ENCODE measurements at regions not wholly inside any gene's neighbourhood (a gene's known extent, or its start where the extent isn't known, plus 50 kb on each side); places are given as distances from the start of the nearest gene placed in this dataset.

GRCh38 chr3:148528024-148528423 is 169.7 kb upstream of the AGTR1 start (continued):
- TF ChIP-seq ZNF331 (CRISPR knock-in tag; IDR thresholded peaks at IDR 0.05; ENCODE audit: low read depth), result no peak
- no peak for TF ChIP-seq EZH2 (IDR thresholded peaks at IDR 0.05; ENCODE audit: low read depth, unreplicated experiment)

- Histone ChIP-seq H4K20me1 (replicated peaks; ENCODE audit: insufficient read depth) (no peaks in the 10 kb centered on the region), H3K4me3 (no peak overlapping the region), H3F3A (replicated peaks; ENCODE audit: low read depth) (no peaks in the 10 kb centered on the region), H3K4me1 (ENCODE audit: insufficient read depth) (no peaks in the 10 kb centered on the region), H3K27ac (ENCODE audit: low read depth) (no peak overlapping the region), H3K9me2 (ENCODE audit: insufficient read depth) (no peaks in the 10 kb centered on the region), H3K4me2 (no peak overlapping the region), H2AFZ (no peak overlapping the region), H3K27me3 (ENCODE audit: insufficient read depth) (no peaks in the 10 kb centered on the region), H3K36me3 (ENCODE audit: insufficient read depth) (no peaks in the 10 kb centered on the region), H3K79me2 (replicated peaks; ENCODE audit: insufficient read depth) (no peaks in the 10 kb centered on the region)
- DNase-seq (ENCODE audit: low spot score), result no peak
- Mint-ChIP-seq H3K4me3 (no peak overlapping the region), H3K36me3 (ENCODE audit: low read depth) (no peaks in the 10 kb centered on the region), H3K27ac (no peak overlapping the region), H3K9me3 (peaks cover 5% of the 10 kb centered on the region; the same call in 1 of the 3 replicates), H3K4me1 (no peaks in the 10 kb centered on the region), H3K27me3 (ENCODE audit: insufficient read depth, low read depth, poor library complexity) (peaks cover 2% of the 10 kb centered on the region)
- no peak for ATAC-seq
- no peak for TF ChIP-seq ZNF462 (CRISPR knock-in tag; IDR thresholded peaks at IDR 0.05)
- TF ChIP-seq CTCF (conservative IDR thresholded peaks at IDR 0.05; ENCODE audit: low read depth in 2 of 2), result no peak
- TF ChIP-seq EZH2phosphoT487 (IDR thresholded peaks at IDR 0.05; ENCODE audit: unreplicated experiment), result no peak
- TF ChIP-seq NANOG (IDR thresholded peaks at IDR 0.05; ENCODE audit: borderline replicate concordance), result no peak
- TF ChIP-seq ZNF114 (CRISPR knock-in tag; IDR thresholded peaks at IDR 0.05), result no peak
- TF ChIP-seq ZNF331 (CRISPR knock-in tag; IDR thresholded peaks at IDR 0.05; ENCODE audit: low read depth), result no peak
- no peak for TF ChIP-seq POLR2AphosphoS5 (IDR thresholded peaks at IDR 0.05; ENCODE audit: low read depth)
- no peak for TF ChIP-seq ETS1 (IDR thresholded peaks at IDR 0.05)
- no peak for TF ChIP-seq JUNB (IDR thresholded peaks at IDR 0.05; ENCODE audit: unreplicated experiment)
- TF ChIP-seq STAT1 (IDR thresholded peaks at IDR 0.05; ENCODE audit: unreplicated experiment), result no peak
- TF ChIP-seq CREB1 (CRISPR knock-in tag; IDR thresholded peaks at IDR 0.05; ENCODE audit: low read depth), result no peak
- no peak for TF ChIP-seq EZH2 (IDR thresholded peaks at IDR 0.05; ENCODE audit: low read depth, unreplicated experiment)
Observed at GRCh38 chr3:148531836-148532235, 165.9 kb upstream of the AGTR1 start.

Data from GM23338 (cell line).